H1 (cell line): ENCODE measurements at regions not wholly inside any gene's neighbourhood (a gene's known extent, or its start where the extent isn't known, plus 50 kb on each side); places are given as distances from the start of the nearest gene placed in this dataset.

Experiments used
- CTCF ChIA-PET: fragments of 300-600 bp; sonication (Branson Sonifier 250); formaldehyde crosslinking; loops from one replicate; lab custom pipeline; 2021; ENCODE audit not compliant: partially characterized antibody; lab: Charles Lee
- POLR2A ChIA-PET: fragments of 300-600 bp; sonication (Branson Sonifier 250); formaldehyde crosslinking; loops from one replicate; lab custom pipeline; 2021; ENCODE audit warnings: inconsistent platforms; ENCODE audit not compliant: partially characterized antibody; lab: Charles Lee
- DNase-seq, 2 experiments: peaks; one replicate each; pipeline versions ENCODE4 v3.0.0 to v3.0.0-alpha.2; 2010 to 2022; ENCODE audit warnings: low spot score in 2 of 2, low read depth in 1 of 2, mixed read lengths in 1 of 2
- FAIRE-seq: peaks from 2 replicates; lab custom pipeline; 2011; peaks lifted over from hg19 to GRCh38; lab: Jason Lieb, UNC
- H2AFZ ChIP-seq: 2 replicates; pipeline ENCODE4 v1.8.1; 2012; ENCODE audit warnings: low read length, inconsistent platforms
- H2AK5ac ChIP-seq: 2 replicates; pipeline ENCODE4 v1.6.1; 2013; ENCODE audit warnings: low read depth, low read length
- H2BK120ac ChIP-seq: replicated peaks from 2 replicates; pipeline ENCODE3; 2013; ENCODE audit warnings: low read depth, low read length, inconsistent platforms
- H2BK12ac ChIP-seq: 2 replicates; pipeline ENCODE4 v1.6.1; 2013; ENCODE audit warnings: low read depth, low read length
- H2BK15ac ChIP-seq: 2 replicates; pipeline ENCODE4 v1.6.1; 2013; ENCODE audit warnings: low read length
- H2BK20ac ChIP-seq: 2 replicates; pipeline ENCODE4 v1.6.1; 2013; ENCODE audit warnings: low read length
- H2BK5ac ChIP-seq: 2 replicates; pipeline ENCODE4 v1.6.1; 2013; ENCODE audit warnings: low read depth, low read length
- H3K14ac ChIP-seq: 2 replicates; pipeline ENCODE4 v1.6.1; 2013; ENCODE audit warnings: inconsistent platforms; ENCODE audit not compliant: insufficient read length
- H3K18ac ChIP-seq: 2 replicates; pipeline ENCODE4 v1.6.1; 2013; ENCODE audit warnings: low read length; ENCODE audit errors: extremely low read depth
- H3K23ac ChIP-seq: 2 replicates; pipeline ENCODE4 v1.6.1; 2013; ENCODE audit warnings: inconsistent platforms; ENCODE audit not compliant: insufficient read length
- H3K23me2 ChIP-seq: 2 replicates; pipeline ENCODE4 v1.6.1; 2013; ENCODE audit warnings: low read depth, low read length
- H3K27ac ChIP-seq: 2 replicates; pipeline ENCODE4 v1.6.1; 2011; ENCODE audit warnings: low read depth, low read length, inconsistent platforms
- H3K27me3 ChIP-seq, 4 experiments: replicated peaks in 1 of 4; 1 replicate in 1 of 4; 2 replicates in 3 of 4; pipeline versions ENCODE4 v1.6.1 to v1.8.1; 2011 to 2013; ENCODE audit warnings: low read length in 3 of 4, mild to moderate bottlenecking in 3 of 4, inconsistent platforms in 2 of 4, mixed read lengths in 2 of 4, moderate library complexity in 1 of 4; ENCODE audit not compliant: control insufficient read depth in 3 of 4, insufficient read depth in 3 of 4; ENCODE audit errors: extremely low read depth in 1 of 4
- H3K36me3 ChIP-seq, 4 experiments: 2 replicates each; pipeline versions ENCODE4 v1.6.1 to v1.8.1; 2011 to 2013; ENCODE audit warnings: mild to moderate bottlenecking in 4 of 4, low read length in 3 of 4, moderate library complexity in 2 of 4, control low read depth in 1 of 4, inconsistent platforms in 1 of 4; ENCODE audit not compliant: insufficient read depth in 4 of 4, control insufficient read depth in 2 of 4
- H3K4ac ChIP-seq: replicated peaks from 2 replicates; pipeline ENCODE3; 2013; ENCODE audit warnings: low read length, low read depth, mixed read lengths, inconsistent platforms; ENCODE audit not compliant: insufficient read length
- H3K4me1 ChIP-seq, 4 experiments: replicated peaks in 1 of 4; 1 replicate in 1 of 4; 2 replicates in 3 of 4; pipeline versions ENCODE4 v1.6.1 to v1.8.1; 2011 to 2013; ENCODE audit warnings: low read length in 3 of 4, inconsistent platforms in 2 of 4, mixed read lengths in 1 of 4; ENCODE audit not compliant: insufficient read depth in 4 of 4, control insufficient read depth in 3 of 4
- H3K4me2 ChIP-seq, 2 experiments: 2 replicates each; pipeline versions ENCODE4 v1.6.1 to v1.8.1; 2011 to 2013; ENCODE audit warnings: low read depth in 2 of 2, low read length in 2 of 2, control low read depth in 1 of 2, inconsistent platforms in 1 of 2, mild to moderate bottlenecking in 1 of 2; ENCODE audit not compliant: insufficient read depth in 1 of 2
- H3K4me3 ChIP-seq, 4 experiments: fragments of 200-600, 300-600 bp in 1 of 4; sonication (generic), shearing (Covaris generic), sonication (Bioruptor Twin) in 1 of 4; 2 replicates each; pipeline versions ENCODE4 v1.5.1 to v1.8.1; 2011 to 2016; ENCODE audit warnings: low read length in 4 of 4, low read depth in 3 of 4, control low read depth in 2 of 4, inconsistent platforms in 2 of 4, mild to moderate bottlenecking in 2 of 4, mixed read lengths in 1 of 4, moderate library complexity in 1 of 4; ENCODE audit not compliant: insufficient read depth in 2 of 4; ENCODE audit errors: extremely low read depth in 1 of 4
- H3K56ac ChIP-seq: replicated peaks from 2 replicates; pipeline ENCODE3; 2013; ENCODE audit warnings: low read depth, mild to moderate bottlenecking, mixed read lengths, low read length, inconsistent platforms; ENCODE audit not compliant: insufficient read length
- H3K79me1 ChIP-seq: 2 replicates; pipeline ENCODE4 v1.6.1; 2013; ENCODE audit warnings: low read depth, low read length, control low read depth
- H3K79me2 ChIP-seq, 2 experiments: 2 replicates each; pipeline versions ENCODE4 v1.6.1 to v1.8.1; 2012 to 2013; ENCODE audit warnings: low read length in 2 of 2, mild to moderate bottlenecking in 2 of 2, inconsistent platforms in 1 of 2; ENCODE audit not compliant: insufficient read depth in 2 of 2, control insufficient read depth in 1 of 2
- H3K9ac ChIP-seq, 4 experiments: replicated peaks in 1 of 4; 1 replicate in 1 of 4; 2 replicates in 3 of 4; pipeline versions ENCODE4 v1.6.1 to v1.8.1; 2011 to 2013; ENCODE audit warnings: low read depth in 3 of 4, low read length in 3 of 4, control low read depth in 2 of 4, mild to moderate bottlenecking in 2 of 4, moderate library complexity in 2 of 4, inconsistent platforms in 1 of 4; ENCODE audit errors: extremely low read depth in 1 of 4
- H3K9me3 ChIP-seq, 2 experiments: 2 replicates each; pipeline versions ENCODE4 v1.6.1 to v1.8.1; 2012 to 2013; ENCODE audit warnings: mild to moderate bottlenecking in 2 of 2, moderate library complexity in 2 of 2, control low read depth in 1 of 2, inconsistent platforms in 1 of 2, low read depth in 1 of 2, low read length in 1 of 2, mixed read lengths in 1 of 2; ENCODE audit not compliant: insufficient read depth in 2 of 2
- H4K20me1 ChIP-seq, 2 experiments: replicated peaks in 1 of 2; 2 replicates each; pipeline versions ENCODE3 to v1.8.1; 2011 to 2013; ENCODE audit warnings: inconsistent platforms in 2 of 2, low read length in 2 of 2, mild to moderate bottlenecking in 1 of 2; ENCODE audit not compliant: insufficient read depth in 2 of 2, control insufficient read depth in 1 of 2
- H4K5ac ChIP-seq: 2 replicates; pipeline ENCODE4 v1.6.1; 2013; ENCODE audit warnings: low read length, low read depth, mixed read lengths, inconsistent platforms; ENCODE audit not compliant: insufficient read length
- H4K8ac ChIP-seq: 2 replicates; pipeline ENCODE4 v1.8.0; 2013; ENCODE audit warnings: mild to moderate bottlenecking, moderate library complexity, low read length, inconsistent platforms; ENCODE audit not compliant: insufficient read depth; ENCODE audit errors: extremely low read depth
- H4K91ac ChIP-seq: replicated peaks from 2 replicates; pipeline ENCODE3; 2013; ENCODE audit warnings: low read length, mixed read lengths, inconsistent platforms; ENCODE audit not compliant: insufficient read length
- BACH1 ChIP-seq: IDR thresholded peaks from 2 replicates; pipeline ENCODE4 v1.6.1; 2012; ENCODE audit warnings: low read length, improper control_type of control experiment
- BRCA1 ChIP-seq: IDR thresholded peaks from 2 replicates; pipeline ENCODE4 v1.6.1; 2012; ENCODE audit warnings: low read depth, low read length, improper control_type of control experiment
- CREB1 ChIP-seq: IDR thresholded peaks from 2 replicates; pipeline ENCODE4 v1.6.1; 2012; ENCODE audit warnings: inconsistent platforms
- EP300 ChIP-seq, 2 experiments: IDR thresholded peaks; 1 replicate in 1 of 2; 2 replicates in 1 of 2; pipeline ENCODE4 v1.6.1; 2011 to 2012; ENCODE audit warnings: low read depth in 2 of 2, low read length in 2 of 2, mild to moderate bottlenecking in 2 of 2, borderline replicate concordance in 1 of 2, inconsistent platforms in 1 of 2, moderate library complexity in 1 of 2
- GTF2F1 ChIP-seq: IDR thresholded peaks from 2 replicates; pipeline ENCODE4 v1.6.1; 2012; ENCODE audit warnings: low read depth, low read length, improper control_type of control experiment, borderline replicate concordance
- JUND ChIP-seq: IDR thresholded peaks from 2 replicates; pipeline ENCODE4 v1.6.1; 2011; ENCODE audit warnings: mild to moderate bottlenecking, improper control_type of control experiment, low read length
- KDM5A ChIP-seq: fragments of 200-600 bp; IDR thresholded peaks from 2 replicates; pipeline ENCODE4 v1.7.1; 2012; ENCODE audit warnings: mild to moderate bottlenecking, low read length, inconsistent platforms, mixed read lengths
- MAX ChIP-seq: IDR thresholded peaks from 2 replicates; pipeline ENCODE4 v1.6.1; 2012; ENCODE audit warnings: inconsistent platforms
- SP1 ChIP-seq: IDR thresholded peaks from 2 replicates; pipeline ENCODE4 v1.6.1; 2011; ENCODE audit warnings: low read depth, low read length
- TAF7 ChIP-seq: optimal IDR thresholded peaks from 2 replicates; pipeline ENCODE3; 2011; ENCODE audit warnings: low read depth, mild to moderate bottlenecking, inconsistent platforms, low read length, moderate library complexity, borderline replicate concordance
- USF2 ChIP-seq: IDR thresholded peaks from 2 replicates; pipeline ENCODE4 v1.6.1; 2011; ENCODE audit warnings: low read length, improper control_type of control experiment
- WGBS, 2 experiments: shearing (Covaris generic) in 1 of 2; methylation state at CpG; one replicate each; pipeline versions ENCODE4 v1.1.6 to v1.1.7; 2013 to 2015; ENCODE audit warnings: low lambda C conversion rate in 2 of 2, mixed read lengths in 2 of 2, inconsistent platforms in 1 of 2, low coverage in 1 of 2, missing lambda C conversion rate in 1 of 2; ENCODE audit not compliant: insufficient replicate concordance in 2 of 2, insufficient coverage in 1 of 2, insufficient read length in 1 of 2; ENCODE audit errors: extremely low coverage in 1 of 2, missing lambda C conversion rate in 1 of 2; 5-methylcytosine and 5-hydroxymethylcytosine counted together

GRCh38 chr7:54955296-54955695 lies 63.5 kb upstream of the EGFR start:
- Histone ChIP-seq H2AK5ac (no peak overlapping the region), H2BK120ac (no peak overlapping the region), H3K4ac (no peak overlapping the region), H3K4me2 (no peak overlapping the region), H4K8ac (no peak overlapping the region), H3K23ac (no peak overlapping the region), H2BK15ac (no peak overlapping the region), H3K4me1 (no peaks in the 10 kb centered on the region), H2BK20ac (no peak overlapping the region), H2BK5ac (no peak overlapping the region), H3K79me2 (no peaks in the 10 kb centered on the region), H3K27ac (no peak overlapping the region), H3K9ac (no peak overlapping the region), H4K5ac (no peak overlapping the region), H3K36me3 (no peaks in the 10 kb centered on the region), H3K4me3 (no peak overlapping the region), H3K27me3 (no peaks in the 10 kb centered on the region), H3K56ac (no peak overlapping the region), H2AFZ (no peak overlapping the region), H3K79me1 (no peaks in the 10 kb centered on the region), H4K20me1 (no peaks in the 10 kb centered on the region), H2BK12ac (no peak overlapping the region), H4K91ac (no peak overlapping the region), H3K14ac (no peak overlapping the region), H3K18ac (no peak overlapping the region), H3K23me2 (no peaks in the 10 kb centered on the region), H3K9me3 (no peaks in the 10 kb centered on the region)
- no peak for FAIRE-seq
- ChIA-PET POLR2A (no interaction called here), CTCF (no interaction called here)
- WGBS, 2 experiments, result 75% methylated on average over 2 of the region's 2 CpGs; no CpG with 5 or more reads in 1 of the 2 experiments
- no peak for DNase-seq
- TF ChIP-seq TAF7, result no peak
- no peak for TF ChIP-seq EP300 (IDR thresholded peaks at IDR 0.05; ENCODE audit: borderline replicate concordance in 1 of 2, low read depth in 2 of 2, low read length in 2 of 2)
- no peak for TF ChIP-seq JUND
- no peak for TF ChIP-seq BACH1
- no peak for TF ChIP-seq CREB1
- TF ChIP-seq SP1, result no peak
- TF ChIP-seq KDM5A, result no peak
- TF ChIP-seq USF2, result no peak
- no peak for TF ChIP-seq MAX
- no peak for TF ChIP-seq BRCA1
- TF ChIP-seq GTF2F1, result no peak
